GM18907 (cell line): ENCODE measurements at regions not wholly inside any gene's neighbourhood (a gene's known extent, or its start where the extent isn't known, plus 50 kb on each side); places are given as distances from the start of the nearest gene placed in this dataset.

Source experiments
- ATAC-seq: cut with Tn5 transposase; IDR thresholded peaks from one replicate; pipeline ENCODE4 v1.9.1; 2021; ENCODE audit warnings: mild to moderate bottlenecking, moderate library complexity; ENCODE audit not compliant: unreplicated experiment

DNA sequence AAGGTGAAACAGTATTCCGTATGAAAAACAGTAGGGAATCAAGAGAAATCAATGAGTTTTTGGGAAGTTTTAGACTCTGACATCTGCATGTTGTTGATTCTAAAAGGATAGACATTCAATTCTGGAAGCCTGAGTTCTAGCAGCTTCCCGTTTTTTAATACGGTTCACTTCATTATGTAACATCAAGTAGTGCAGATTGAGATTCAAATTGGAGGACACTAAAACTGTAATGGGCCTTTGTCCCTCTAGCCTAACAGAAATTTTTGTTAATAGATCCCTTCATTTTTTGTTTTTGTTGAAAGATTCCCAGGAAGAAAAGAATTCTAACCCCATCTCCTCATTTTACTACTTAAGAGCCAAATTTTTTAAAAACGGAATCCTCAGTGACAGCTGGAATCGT is 384.6 kb downstream of the SH3GL2 start:
- ATAC-seq = no peak

DNA sequence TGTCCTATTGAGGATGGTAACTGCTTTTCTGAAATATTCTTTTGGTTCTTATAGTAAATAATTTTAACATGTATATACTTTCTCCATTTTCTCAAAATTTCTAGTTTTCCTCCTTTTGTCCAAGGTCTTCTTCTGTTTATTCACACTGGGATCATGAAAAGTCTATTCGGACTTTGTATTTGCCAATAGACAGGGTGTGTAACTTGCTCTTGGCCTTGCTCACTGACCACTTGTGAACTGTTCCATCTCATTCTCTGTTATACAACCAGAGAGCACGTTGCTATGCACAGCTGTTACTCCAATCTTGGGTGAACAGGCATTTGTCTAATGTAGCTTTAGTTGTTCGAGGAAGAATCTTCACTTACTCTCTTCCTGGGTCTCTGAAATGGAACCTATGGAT is 388.9 kb downstream of the SH3GL2 start:
- ATAC-seq = no peak

DNA sequence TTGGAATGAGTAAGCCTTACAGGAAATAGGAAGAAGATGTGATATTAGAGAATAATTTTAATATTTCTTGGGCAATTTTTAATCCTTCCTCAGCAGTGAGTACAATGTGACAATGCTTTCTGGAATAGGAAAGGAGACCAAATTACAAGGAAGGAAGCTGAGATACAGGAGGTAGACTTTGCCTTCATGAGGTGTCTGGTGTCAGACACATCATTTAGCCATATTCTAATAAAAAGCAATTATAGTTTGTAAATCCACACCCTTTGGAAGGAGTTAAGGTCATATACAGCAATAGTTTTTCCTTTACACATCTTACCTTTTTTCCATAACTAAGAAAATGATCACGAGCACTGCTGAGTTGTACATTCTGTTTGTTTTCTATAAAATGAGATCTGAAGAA is 390.4 kb downstream of the SH3GL2 start:
- ATAC-seq = no peak

DNA sequence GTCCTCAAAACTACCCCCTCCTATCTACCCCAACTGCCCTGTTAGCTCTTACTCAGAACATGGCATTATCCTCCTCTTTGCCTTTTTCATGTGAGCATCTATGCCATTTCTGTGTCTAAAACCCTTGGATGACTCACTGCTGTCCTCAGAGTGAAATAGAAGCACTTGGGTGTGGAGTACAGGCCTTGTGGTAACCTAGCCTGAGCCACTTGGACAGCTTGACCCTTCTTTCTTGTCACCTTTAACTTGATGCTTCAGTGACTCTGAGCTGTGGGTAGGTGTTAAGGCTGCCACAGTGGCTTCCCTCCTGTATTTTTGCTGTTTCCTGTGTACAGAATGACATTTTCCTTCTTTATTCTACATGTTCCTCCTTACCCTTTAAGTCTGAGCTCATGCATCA is 391.4 kb downstream of the SH3GL2 start:
- ATAC-seq = peak; percentile 54

DNA sequence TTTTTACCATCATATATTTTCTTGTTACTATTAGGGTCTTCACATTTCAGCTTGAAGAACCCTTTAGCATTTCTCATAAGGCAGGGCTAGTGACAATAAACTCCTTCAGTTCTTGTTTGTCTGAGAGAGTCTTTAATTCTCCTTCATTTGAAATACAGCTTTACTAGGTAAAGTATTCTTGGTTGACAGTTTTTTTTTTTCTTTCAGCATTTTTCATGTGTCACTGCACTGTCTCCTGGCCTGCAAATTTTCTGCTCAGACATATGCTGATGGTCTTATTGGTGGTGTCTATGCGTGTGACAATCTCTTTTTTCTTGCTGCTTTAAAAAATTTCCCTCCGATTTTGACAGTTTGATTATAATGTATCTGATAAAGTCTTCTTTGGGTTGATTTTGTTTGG is 399.9 kb downstream of the SH3GL2 start:
- ATAC-seq = no peak

DNA sequence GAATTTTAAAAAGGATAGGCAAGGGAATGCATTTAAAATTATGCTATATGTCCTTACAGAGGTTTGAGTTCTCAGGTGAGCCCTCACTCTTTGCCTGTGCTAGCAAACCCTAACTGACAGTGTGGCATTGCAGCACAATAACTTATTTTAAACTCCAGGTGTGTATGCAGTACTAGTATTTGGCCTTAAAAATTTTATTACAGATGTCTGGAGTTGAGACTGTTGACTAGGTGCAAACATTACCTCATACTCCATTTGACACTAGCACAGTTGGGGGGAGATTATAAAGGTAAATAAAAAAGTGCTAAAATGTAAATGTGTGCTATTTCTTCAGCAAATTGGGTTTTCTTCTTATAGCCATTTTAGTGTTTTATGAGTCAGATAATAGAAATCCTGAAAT is 407.7 kb downstream of the SH3GL2 start:
- no peak for ATAC-seq

DNA sequence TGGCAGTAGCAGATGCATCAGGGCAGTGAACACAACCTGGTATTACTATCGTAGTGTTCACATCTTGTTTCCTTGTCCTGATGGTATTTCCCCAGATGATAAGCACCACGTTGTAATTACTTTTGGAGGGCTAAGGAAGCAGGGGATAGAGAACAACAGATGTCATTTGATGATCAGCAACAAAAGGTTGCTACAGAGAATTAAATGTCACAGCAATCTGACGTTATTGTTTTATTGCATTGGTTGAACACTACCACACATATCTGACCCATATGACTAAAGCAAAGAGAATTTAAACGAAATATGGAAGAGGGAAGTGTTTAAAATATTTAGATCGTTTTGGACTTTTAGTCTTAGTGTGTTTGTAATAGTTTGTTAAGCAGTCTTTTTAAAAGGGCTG is 408.3 kb downstream of the SH3GL2 start:
- no peak for ATAC-seq

DNA sequence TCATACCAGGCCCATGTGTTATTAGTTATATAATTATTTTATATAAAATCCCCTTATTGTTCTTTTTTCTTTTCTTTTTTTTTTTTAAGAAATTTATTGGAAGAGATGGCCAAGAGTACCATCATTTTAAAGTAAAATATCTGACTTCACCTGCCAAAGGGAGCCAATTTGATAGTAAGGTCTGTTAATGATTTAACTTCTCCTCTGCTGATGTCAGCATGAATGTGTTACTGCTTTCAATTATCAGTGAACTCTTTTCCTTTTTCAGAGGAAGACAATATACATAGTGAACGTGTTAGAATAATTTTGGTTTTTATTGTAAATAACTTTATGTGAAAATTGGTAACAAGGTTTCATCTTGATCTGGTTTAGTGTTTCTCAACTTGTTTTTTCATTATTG is 409.6 kb downstream of the SH3GL2 start:
- ATAC-seq = no peak

DNA sequence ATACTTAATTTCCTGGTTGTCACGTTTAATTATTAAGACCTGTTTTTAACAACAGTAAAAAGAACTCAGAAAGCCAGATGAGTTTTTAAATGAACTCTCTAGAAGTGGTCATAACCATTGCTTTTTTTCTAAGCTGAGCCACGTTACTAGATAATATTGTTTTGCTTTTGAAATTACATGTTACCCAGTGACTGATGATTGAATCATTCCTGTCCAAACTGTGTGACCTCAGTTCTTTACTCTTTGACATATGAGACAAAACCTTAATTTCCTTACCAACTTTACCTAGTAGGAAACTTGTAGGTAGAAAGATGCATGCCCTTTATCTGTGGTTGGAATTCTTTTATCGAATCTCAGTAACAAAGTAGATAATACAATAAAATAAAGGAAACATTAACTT is 411.7 kb downstream of the SH3GL2 start:
- ATAC-seq = no peak

DNA sequence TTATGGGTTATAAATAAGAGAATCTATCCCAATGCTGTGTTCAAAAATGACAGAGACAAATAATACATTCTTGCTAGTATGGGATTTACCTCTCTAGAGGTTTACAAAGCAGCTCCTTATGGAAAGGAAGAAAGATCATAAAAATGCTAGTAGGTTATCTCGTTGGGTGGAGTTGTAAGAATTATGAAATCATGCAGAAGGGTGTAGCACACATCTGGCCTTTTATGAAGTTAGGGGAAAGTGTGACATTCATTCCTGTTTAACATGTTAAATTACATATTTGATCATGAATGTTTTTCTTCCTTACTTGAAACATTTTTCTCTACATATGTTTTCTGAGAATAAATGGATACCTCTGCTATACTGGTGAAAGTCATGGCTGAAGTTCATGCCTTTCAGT is 414.2 kb downstream of the SH3GL2 start:
- ATAC-seq = no peak

DNA sequence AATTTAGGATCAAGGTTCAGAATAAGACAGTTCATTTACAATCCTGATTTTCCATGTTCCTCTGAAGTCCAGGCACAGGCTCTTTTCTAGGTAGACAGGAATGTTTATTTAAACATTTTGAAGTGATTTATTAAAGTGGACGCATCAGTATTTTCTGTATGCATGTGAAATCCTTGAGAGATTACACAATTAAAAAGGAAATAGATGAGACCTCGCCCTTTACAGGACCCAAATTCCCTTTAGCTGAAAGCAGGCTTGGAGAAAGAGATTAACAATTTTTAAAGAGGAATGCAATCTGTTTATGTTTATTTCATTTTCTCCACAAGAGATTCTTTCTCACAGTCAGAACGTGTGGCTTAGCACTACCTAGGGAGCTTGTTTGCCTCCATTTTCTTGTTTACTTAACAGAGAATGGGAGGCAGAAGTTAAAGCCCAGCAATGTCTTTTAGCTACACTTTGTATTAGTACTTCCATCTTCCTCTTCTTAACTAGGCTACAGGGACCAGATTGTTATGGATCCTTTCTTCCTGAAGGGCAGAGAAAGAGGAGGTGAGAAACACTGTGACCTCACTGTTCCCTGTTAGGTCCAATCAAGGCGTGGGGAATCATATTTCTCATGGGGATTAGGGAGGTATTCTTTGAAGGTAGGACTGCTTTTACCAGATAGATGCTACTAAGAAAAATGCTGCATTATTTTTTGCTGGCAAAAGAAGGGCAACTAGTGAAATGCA is 416.0 kb downstream of the SH3GL2 start:
- no peak for ATAC-seq

DNA sequence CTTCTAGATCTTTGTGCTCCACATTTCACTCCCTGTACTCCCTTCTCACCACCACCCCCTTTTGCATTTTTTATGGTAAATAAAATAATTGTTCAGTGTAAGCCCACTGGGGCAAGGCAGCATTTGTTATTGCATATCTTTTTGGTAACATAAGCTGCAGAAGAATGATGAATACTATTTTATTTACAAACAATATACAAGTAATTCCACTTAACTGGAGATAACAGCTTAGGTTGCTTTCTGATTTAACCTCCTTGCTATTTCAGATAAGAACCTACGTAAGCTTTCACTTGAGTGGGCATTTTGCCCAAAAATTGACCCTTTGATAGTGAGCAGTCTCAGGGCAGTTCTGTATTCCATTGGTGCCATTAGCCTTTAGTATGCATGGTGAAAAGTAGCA is 417.9 kb downstream of the SH3GL2 start:
- ATAC-seq = no peak

DNA sequence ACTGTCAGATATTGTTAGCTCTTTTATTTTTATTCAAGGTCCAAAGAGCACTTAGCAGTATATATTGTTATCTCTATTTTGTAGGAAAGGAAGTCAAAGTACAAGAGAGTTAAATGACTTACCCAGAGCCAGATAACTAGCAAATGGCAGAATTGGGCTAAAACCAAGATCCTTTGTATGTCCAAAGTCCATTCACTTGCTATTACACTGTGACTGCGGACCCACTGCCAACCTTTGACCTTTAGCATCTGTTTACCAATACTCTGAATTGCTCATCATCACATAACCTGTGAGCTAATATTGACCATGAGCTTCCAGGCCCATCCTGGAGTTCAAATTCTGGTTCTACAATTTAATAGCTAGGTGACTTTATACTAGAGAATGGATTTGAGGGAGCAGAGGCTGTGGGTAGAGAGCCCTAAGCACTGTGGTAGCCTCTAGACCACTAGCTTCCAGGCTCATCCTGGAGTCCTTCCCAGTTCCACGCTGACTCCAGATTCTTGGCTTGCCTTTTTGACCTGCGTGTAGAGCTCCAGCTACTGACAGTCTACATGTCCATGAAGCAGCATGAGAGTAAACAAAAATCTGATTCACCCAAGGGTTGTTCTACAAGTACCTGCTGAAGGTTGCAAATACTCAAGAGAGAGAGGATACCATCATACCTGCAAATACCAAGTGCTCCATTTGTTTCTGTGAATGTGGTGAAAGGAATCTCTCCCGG is 424.0 kb downstream of the SH3GL2 start:
- no peak for ATAC-seq

DNA sequence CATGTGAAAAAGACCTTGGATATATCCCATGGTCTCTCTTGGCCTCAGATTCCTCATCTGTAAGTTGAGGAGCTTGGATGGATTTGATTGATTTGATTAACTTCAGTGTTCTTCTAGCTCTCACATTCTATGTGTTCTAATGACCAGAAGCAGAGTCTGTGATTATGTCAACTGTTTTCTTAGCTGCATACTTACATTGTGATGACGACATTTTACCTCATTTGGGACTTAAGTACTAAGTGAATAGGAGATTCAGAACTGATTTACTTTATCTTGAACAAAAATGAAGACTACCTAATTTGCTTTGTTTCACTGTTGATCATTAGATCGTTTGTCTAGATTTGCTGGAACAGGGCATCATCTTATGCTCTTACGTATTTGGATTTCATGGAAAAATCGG is 427.7 kb downstream of the SH3GL2 start:
- ATAC-seq = no peak

DNA sequence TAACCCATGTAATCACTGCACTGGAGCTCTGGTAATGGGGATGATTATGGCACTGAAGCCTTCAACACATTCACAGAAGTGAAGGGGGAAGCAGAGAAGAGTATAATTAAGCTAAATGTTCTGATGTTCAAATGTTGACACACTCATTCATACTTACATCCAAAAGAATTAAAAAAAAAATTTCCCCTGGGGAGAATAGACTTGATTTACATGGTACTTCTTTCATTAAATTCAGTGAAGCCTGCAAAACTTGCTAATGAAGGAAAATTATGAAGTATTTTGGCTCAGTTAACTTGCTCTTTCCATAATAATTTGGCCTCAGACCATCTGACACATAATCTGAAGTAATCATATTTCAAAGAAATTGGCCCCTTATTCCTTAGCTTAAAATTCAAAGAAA is 428.8 kb downstream of the SH3GL2 start:
- no peak for ATAC-seq

DNA sequence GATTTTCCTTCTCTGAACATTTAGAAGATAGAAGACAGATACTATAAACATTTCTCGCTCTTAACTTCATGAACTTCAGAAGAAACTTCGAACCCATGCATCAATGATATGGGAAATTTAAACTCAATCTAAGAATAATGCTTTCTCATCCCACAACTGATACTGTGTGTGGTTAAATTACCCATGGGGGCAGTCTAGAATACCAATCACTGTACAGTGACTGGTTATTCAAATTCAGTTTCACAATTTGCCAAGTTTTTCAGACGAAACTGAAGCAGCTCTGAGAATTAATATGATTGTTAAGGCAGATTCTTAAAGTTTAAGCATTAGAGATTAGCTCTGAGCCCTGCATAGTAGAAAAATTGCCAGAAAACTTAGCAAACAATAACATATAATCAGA is 431.0 kb downstream of the SH3GL2 start:
- ATAC-seq = no peak

DNA sequence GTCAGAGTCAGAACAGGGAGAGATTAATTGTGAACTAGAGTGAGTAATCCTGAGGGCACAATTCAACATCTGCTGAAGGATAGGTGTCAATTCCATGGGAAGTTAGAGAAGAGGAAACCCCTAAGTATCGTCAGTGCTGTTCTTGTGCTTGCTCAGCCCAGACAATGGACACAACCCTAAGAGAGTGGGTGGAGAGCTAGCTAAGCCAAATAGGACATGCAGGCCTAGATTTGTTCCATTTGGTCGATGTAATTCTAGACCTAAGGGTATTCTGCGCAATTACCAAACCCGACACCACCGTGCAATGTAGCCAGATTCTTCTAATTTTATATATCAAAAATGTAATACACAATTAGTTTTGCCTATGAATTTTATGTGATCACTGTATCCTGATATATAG is 431.6 kb downstream of the SH3GL2 start:
- no peak for ATAC-seq

DNA sequence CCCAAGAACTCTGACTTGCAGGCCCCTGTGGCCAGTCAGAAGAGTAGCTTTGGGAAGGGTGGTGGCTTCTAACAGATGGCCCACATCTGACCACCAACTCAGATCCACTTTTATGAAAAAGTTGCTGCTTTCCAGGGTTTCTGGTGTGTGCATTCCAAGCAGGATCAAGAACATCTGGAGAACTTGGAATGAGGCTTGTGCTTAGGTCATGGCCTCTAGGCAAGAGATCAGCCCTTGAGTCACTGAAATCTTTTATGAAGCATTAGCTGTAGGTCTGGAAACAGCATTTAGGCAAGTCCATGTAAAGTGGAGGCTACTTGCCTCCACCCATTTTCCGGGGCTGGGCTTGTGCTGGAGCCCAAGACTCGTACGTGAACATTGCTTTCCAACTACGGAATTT is 433.3 kb downstream of the SH3GL2 start:
- no peak for ATAC-seq

DNA sequence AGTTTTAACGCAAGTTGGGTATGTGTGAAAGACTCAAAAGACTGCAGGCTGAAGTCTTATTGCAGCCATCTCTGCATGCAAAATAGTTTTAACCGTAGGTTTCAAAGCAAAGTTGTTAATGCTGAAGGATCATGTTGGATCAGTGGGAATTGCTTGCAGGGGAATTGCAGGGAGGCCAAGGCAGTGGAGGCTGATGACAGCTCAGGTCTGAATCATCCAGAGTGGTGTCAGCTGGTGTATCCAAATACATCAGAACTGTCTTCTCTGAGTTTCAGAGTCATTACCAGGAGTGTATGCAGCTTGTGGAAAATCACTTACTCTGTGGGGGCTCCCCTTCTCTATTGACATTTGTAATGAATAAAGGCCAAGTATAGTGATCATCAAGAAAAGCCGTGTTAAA is 435.7 kb downstream of the SH3GL2 start:
- ATAC-seq = no peak

DNA sequence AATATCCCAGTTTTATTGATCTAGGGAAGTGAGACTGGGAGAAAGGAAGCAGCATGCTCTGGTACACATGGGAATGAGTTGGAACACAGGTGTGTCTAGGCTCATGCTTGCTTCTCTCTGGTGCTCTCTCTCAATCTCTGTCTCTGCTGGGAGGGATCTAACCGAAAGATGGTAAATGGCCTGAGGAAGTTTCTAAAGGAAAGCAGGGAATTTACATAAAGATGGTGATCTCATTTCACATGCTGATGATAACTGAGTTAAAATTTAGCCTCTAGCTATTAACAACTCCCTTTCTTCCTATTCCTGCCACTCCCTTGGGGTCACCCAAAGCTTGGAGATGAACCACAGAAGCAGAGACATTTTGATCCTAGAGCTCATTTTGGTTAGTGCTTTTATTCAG is 436.2 kb downstream of the SH3GL2 start:
- ATAC-seq = no peak

DNA sequence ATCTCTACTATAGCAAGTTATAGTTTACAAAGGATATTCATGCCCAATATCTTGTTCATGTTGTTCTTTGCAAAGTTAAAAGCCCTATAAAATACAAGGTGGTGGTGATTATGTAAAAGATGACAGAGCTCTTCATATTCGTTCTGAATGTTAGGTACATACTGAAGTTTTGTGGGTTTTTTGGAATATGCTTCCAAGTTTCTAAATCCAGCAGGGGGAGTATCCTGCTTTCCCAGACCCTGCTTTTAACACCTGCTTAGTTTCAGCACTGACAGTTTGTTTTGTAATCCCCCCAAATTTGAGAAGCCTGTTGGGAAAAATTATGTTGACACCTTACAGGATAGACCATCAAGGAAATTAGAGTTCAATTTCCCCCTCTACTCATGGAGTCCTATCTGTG is 438.3 kb downstream of the SH3GL2 start:
- no peak for ATAC-seq

DNA sequence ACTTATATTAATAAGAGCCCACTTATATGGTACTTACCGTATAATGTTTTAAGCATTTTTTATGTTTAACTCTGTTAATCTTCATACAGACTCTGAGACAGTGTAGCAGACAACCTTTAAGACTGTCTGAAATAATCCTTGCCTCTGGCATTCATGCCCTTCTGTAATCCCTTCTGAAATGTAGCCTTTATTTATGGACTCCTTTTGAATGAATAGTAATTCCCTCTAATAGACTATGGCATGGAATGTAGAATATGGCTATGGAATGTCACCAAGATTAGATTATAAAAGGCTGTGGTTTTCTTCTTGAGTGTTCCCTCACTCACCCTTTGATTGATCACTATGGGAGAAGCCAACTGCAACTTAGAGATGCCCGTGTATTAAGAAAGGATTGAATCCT is 439.4 kb downstream of the SH3GL2 start:
- ATAC-seq = no peak

DNA sequence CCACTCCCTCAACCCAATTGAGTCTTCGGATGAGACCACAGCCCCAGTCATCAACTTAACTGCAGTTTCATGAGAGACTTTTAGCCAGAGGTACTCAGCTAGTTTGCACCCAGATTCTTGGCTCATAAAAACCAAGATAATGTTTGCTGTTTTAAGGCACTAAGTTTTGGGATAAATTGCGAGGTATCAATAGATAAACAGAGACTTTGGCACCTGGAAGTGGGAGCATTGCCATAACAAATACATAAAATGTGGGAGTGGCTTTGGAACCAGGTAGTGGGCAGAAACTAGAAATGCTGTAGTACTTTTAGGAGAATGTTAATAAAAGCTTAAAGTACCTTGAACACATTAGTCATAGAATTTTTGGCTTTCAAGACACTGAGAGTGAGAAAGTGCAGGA is 439.8 kb downstream of the SH3GL2 start:
- ATAC-seq = no peak
